Fibroblast of pulmonary artery (primary cell): ENCODE measurements at regions not wholly inside any gene's neighbourhood (a gene's known extent, or its start where the extent isn't known, plus 50 kb on each side); places are given as distances from the start of the nearest gene placed in this dataset.

Experiments used
- DNase-seq: peaks from one replicate; pipeline ENCODE4 v3.0.0-alpha.2; 2010; ENCODE audit warnings: low read depth
- H3K4me3 ChIP-seq: replicated peaks from 2 replicates; pipeline ENCODE4 v1.5.1; 2011; ENCODE audit warnings: low read depth, mild to moderate bottlenecking, control low read depth, low read length, moderate library complexity
- CTCF ChIP-seq: IDR thresholded peaks from 2 replicates; pipeline ENCODE4 v1.5.1; 2011; ENCODE audit warnings: mild to moderate bottlenecking, control low read depth, low read length, inconsistent platforms; ENCODE audit errors: missing control alignments

GRCh38 chr12:91278126-91278525 is 95.5 kb upstream of the DCN start:
- TF ChIP-seq CTCF = no peak
- H3K4me3 ChIP-seq = no peak overlapping the region
- no peak for DNase-seq

- no peak for DNase-seq
- no peak for TF ChIP-seq CTCF
These were observed 93.9 kb upstream of the DCN start for GRCh38 chr12:91276509-91276908.

GRCh38 chr12:91275321-91275720 is 92.7 kb upstream of the DCN start:
- DNase-seq = no peak
- no peak overlapping the region for H3K4me3 ChIP-seq
- no peak for TF ChIP-seq CTCF

More at GRCh38 chr12:91276509-91276908, 93.9 kb upstream of the DCN start:
- no peak overlapping the region for H3K4me3 ChIP-seq

- H3K4me3 ChIP-seq = no peak overlapping the region
- no peak for TF ChIP-seq CTCF
- peak; percentile 64 for DNase-seq
These were observed 92.3 kb upstream of the DCN start for GRCh38 chr12:91274916-91275315.

- H3K4me3 ChIP-seq = no peak overlapping the region
- TF ChIP-seq CTCF = no peak
- DNase-seq = peak; percentile 29
These were observed 90.9 kb upstream of the DCN start for GRCh38 chr12:91273560-91273959.

- peak; percentile 83 for DNase-seq
- no peak overlapping the region for H3K4me3 ChIP-seq
- TF ChIP-seq CTCF = no peak
These were observed 89.9 kb upstream of the DCN start for GRCh38 chr12:91272461-91273063.

- no peak for TF ChIP-seq CTCF
- no peak overlapping the region for H3K4me3 ChIP-seq
- peak; percentile 29 for DNase-seq
These were observed 88.6 kb upstream of the DCN start for GRCh38 chr12:91271185-91271584.
